GM12891 (cell line): ENCODE measurements at regions not wholly inside any gene's neighbourhood (a gene's known extent, or its start where the extent isn't known, plus 50 kb on each side); places are given as distances from the start of the nearest gene placed in this dataset.

Experiments
- POU2F2 ChIP-seq: IDR thresholded peaks from 2 replicates; pipeline ENCODE4 v1.6.1; 2011; ENCODE audit warnings: low read depth, mild to moderate bottlenecking, control low read depth, low read length, moderate library complexity
- TAF1 ChIP-seq: IDR thresholded peaks from 2 replicates; pipeline ENCODE4 v1.6.1; 2011; ENCODE audit warnings: low read depth, low read length, control low read depth

DNA sequence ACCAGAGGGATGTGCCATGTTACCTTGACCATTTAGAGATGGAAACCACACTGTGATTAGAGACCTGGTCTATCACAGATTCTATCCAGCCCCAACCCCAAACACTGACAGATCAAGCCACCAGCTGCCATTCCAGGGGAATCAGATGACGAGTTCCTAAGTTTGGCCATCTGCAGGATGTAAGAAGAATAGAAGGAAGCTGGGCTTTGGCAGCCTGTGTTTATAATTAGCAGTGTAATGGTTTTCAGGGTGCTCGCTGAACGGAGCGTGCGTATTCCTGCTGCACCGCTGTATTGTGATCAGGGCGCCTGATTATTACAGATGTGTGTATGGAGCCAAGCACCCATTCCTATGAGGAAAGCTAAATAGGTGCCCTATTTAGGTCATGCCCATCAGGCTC is 138.1 kb downstream of the LRRC30 start:
- no peak for TF ChIP-seq TAF1
- no peak for TF ChIP-seq POU2F2
